ENCODE measurements at regions not wholly inside any gene's neighbourhood (a gene's known extent, or its start where the extent isn't known, plus 50 kb on each side); places are given as distances from the start of the nearest gene placed in this dataset.

DNA sequence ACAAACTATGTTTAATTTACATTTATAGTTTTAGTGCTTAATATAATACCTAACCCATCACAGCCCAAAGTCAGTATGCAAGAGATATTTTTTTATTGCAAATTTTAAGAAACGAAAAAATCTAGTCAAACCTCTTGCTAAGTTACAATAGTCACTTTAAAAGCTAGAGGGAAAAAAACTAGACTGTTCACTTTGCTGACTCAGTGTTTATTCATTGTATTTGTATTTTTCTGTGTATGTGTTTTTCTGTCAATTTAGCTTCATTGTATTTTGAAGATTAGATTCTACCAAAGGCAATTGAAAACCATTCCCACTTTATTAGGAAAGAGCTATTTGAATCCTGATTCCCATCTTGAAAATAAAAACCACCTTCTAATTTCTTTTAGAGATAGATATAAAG, 891.5 kb downstream of the SLC16A7 start:
- Histone ChIP-seq H3K56ac (replicated peaks; ENCODE audit: insufficient read length, low read depth, low read length) (no peak overlapping the region), H3K18ac (ENCODE audit: extremely low read depth, low read length) (no peak overlapping the region), H2AFZ (ENCODE audit: low read length) (no peak overlapping the region), H4K91ac (replicated peaks; ENCODE audit: insufficient read length, low read length) (no peak overlapping the region), H3K14ac (ENCODE audit: insufficient read length) (no peak overlapping the region), H2BK120ac (replicated peaks; ENCODE audit: low read depth, low read length) (no peak overlapping the region), H2BK5ac (ENCODE audit: low read depth, low read length) (no peak overlapping the region), H4K8ac (ENCODE audit: extremely low read depth, insufficient read depth, low read length) (no peak overlapping the region), H3K27me3 (replicated peaks in 1 of 4; ENCODE audit: control insufficient read depth in 3 of 4, extremely low read depth in 1 of 4, insufficient read depth in 3 of 4, low read length in 3 of 4) (no peaks in the 10 kb centered on the region), H3K4ac (replicated peaks; ENCODE audit: insufficient read length, low read depth, low read length) (no peak overlapping the region), H3K79me1 (ENCODE audit: low read depth, low read length) (no peaks in the 10 kb centered on the region), H2BK12ac (ENCODE audit: low read depth, low read length) (no peak overlapping the region), H3K4me1 (replicated peaks in 1 of 4; ENCODE audit: control insufficient read depth in 3 of 4, insufficient read depth in 4 of 4, low read length in 3 of 4) (peaks cover 0 to 4% (median 1%) of the 10 kb centered on the region in 4 experiments; a peak in 3 of 7 replicates), H4K5ac (ENCODE audit: insufficient read length, low read depth, low read length) (no peak overlapping the region), H3K9me3 (ENCODE audit: insufficient read depth in 2 of 2, low read depth in 1 of 2, low read length in 1 of 2) (no peaks in the 10 kb centered on the region), H3K23me2 (ENCODE audit: low read depth, low read length) (no peaks in the 10 kb centered on the region), H3K23ac (ENCODE audit: insufficient read length) (no peak overlapping the region), H3K9ac (replicated peaks in 1 of 4; ENCODE audit: extremely low read depth in 1 of 4, low read depth in 3 of 4, low read length in 3 of 4) (no peak overlapping the region), H3K27ac (ENCODE audit: low read depth, low read length) (no peak overlapping the region), H4K20me1 (replicated peaks in 1 of 2; ENCODE audit: control insufficient read depth in 1 of 2, insufficient read depth in 2 of 2, low read length in 2 of 2) (no peaks in the 10 kb centered on the region), H3K4me2 (ENCODE audit: insufficient read depth in 1 of 2, low read depth in 2 of 2, low read length in 2 of 2) (no peak overlapping the region), H3K79me2 (ENCODE audit: control insufficient read depth in 1 of 2, insufficient read depth in 2 of 2, low read length in 2 of 2) (no peaks in the 10 kb centered on the region), H2BK20ac (ENCODE audit: low read length) (no peak overlapping the region), H3K36me3 (ENCODE audit: control insufficient read depth in 2 of 4, insufficient read depth in 4 of 4, low read length in 3 of 4) (no peaks in the 10 kb centered on the region), H2AK5ac (ENCODE audit: low read depth, low read length) (no peak overlapping the region), H2BK15ac (ENCODE audit: low read length) (no peak overlapping the region), H3K4me3 (ENCODE audit: extremely low read depth in 1 of 4, insufficient read depth in 2 of 4, low read depth in 3 of 4, low read length in 4 of 4) (no peak overlapping the region)
- FAIRE-seq (no peak), DNase-seq (ENCODE audit: low read depth in 1 of 2, low spot score in 2 of 2) (no peak)
- TF ChIP-seq TBP (IDR thresholded peaks at IDR 0.05; ENCODE audit: low read depth, low read length) (no peak), MAFK (IDR thresholded peaks at IDR 0.05; ENCODE audit: low read depth, low read length) (peak; percentile 63; the same call in 1 of the 2 replicates), ASH2L (IDR thresholded peaks at IDR 0.05; ENCODE audit: low read length) (no peak), SIX5 (IDR thresholded peaks at IDR 0.05; ENCODE audit: low read depth, low read length) (no peak)
- POLR2A ChIA-PET (ENCODE audit: partially characterized antibody): no interaction called here
- CTCF ChIA-PET (ENCODE audit: partially characterized antibody): no interaction called here
- WGBS, 2 experiments (ENCODE audit: extremely low coverage in 1 of 2, insufficient coverage in 1 of 2, insufficient read length in 1 of 2, insufficient replicate concordance in 2 of 2, low coverage in 1 of 2, low lambda C conversion rate in 2 of 2, missing lambda C conversion rate in 1 of 2): 89% methylated on average over 1 of the region's 1 CpG; no CpG with 5 or more reads in 1 of the 2 experiments
